ENCODE measurements at regions not wholly inside any gene's neighbourhood (a gene's known extent, or its start where the extent isn't known, plus 50 kb on each side); places are given as distances from the start of the nearest gene placed in this dataset.

DNA sequence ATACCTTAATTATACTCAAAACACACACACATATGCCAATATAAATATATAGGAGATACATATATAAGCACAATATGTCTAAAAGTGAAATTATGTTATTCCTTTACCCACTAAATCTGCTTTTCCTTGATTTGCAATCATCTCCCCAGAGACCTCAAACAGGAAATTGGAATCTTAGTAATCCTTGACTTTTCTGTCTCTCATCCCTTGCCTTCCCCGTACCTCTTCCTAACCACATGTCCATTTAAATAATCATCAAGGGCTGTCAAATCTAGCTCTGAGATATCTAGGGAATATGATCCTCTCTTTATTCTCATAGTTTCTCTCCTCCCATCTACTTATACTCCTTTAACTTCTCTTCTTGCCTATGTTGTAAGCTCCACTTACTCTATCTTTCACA is 336.6 kb downstream of the HGF start:
- no peak for TF ChIP-seq EZH2 (IDR thresholded peaks at IDR 0.05; ENCODE audit: insufficient read depth, poor library complexity, severe bottlenecking)
- no peak for TF ChIP-seq EZH2phosphoT487 (IDR thresholded peaks at IDR 0.05; ENCODE audit: insufficient read depth, low read depth)
- no peak for DNase-seq
- Histone ChIP-seq H3K27ac (no peak overlapping the region), H3K9me3 (ENCODE audit: low read depth) (no peaks in the 10 kb centered on the region), H3K36me3 (ENCODE audit: low read depth) (no peaks in the 10 kb centered on the region), H4K20me1 (ENCODE audit: insufficient read depth) (no peaks in the 10 kb centered on the region), H3K9me2 (ENCODE audit: insufficient read depth) (no peaks in the 10 kb centered on the region), H2AFZ (no peak overlapping the region), H3K9ac (no peak overlapping the region), H3K4me3 (no peak overlapping the region), H3K4me1 (ENCODE audit: insufficient read depth) (0 out of 2 replicates have a peak, but pooled peaks cover 5% of the 10 kb centered on the region), H3F3A (ENCODE audit: insufficient read depth) (no peaks in the 10 kb centered on the region), H3K4me2 (ENCODE audit: unreplicated experiment) (no peak overlapping the region), H3K27me3 (replicated peaks; ENCODE audit: insufficient read depth) (no peaks in the 10 kb centered on the region), H3K79me2 (ENCODE audit: insufficient read depth) (no peaks in the 10 kb centered on the region)
- in situ Hi-C loops (cut with MboI) = no loop called here
- WGBS, 2 experiments (ENCODE audit: low coverage in 1 of 2, low lambda C conversion rate in 2 of 2, missing lambda C conversion rate in 2 of 2) = 52 to 73% methylated on average over 1 of the region's 1 CpG

DNA sequence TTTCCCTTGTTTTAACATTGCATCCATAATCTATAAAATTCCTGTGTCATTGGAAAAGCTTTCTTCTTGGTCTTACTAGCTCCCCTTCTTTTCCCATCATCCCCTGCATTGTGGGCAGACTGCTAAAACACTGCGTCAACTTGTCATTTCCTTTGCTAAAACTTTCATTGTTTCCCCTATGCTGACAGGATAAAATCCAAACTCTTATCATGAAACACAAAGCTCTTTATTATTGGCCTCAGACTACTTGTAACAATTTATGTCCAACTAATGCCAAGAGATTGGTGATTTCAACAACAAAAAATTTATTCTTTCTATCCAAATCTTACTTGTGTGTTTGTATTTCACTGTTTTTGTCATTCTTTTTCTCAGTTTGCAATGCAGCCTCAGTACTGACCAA is 339.1 kb downstream of the HGF start:
- WGBS, 2 experiments (ENCODE audit: low coverage in 1 of 2, low lambda C conversion rate in 2 of 2, missing lambda C conversion rate in 2 of 2) = 81 to 92% methylated on average over 1 of the region's 1 CpG
- no peaks in the 10 kb centered on the region for H3K9me2 ChIP-seq (ENCODE audit: insufficient read depth)
- no peaks in the 10 kb centered on the region for H3K9me3 ChIP-seq (ENCODE audit: low read depth)
- no peak overlapping the region for H2AFZ ChIP-seq
- in situ Hi-C loops (cut with MboI) = no loop called here
- no peaks in the 10 kb centered on the region for H3F3A ChIP-seq (ENCODE audit: insufficient read depth)
- H3K4me3 ChIP-seq = no peak overlapping the region
- DNase-seq = no peak
- H3K27me3 ChIP-seq (replicated peaks; ENCODE audit: insufficient read depth) = no peaks in the 10 kb centered on the region
- no peak overlapping the region for H3K9ac ChIP-seq
- no peak overlapping the region for H3K4me2 ChIP-seq (ENCODE audit: unreplicated experiment)
- H3K79me2 ChIP-seq (ENCODE audit: insufficient read depth) = no peaks in the 10 kb centered on the region
- H3K4me1 ChIP-seq (ENCODE audit: insufficient read depth) = 0 out of 2 replicates have a peak, but pooled peaks cover 5% of the 10 kb centered on the region
- no peaks in the 10 kb centered on the region for H3K36me3 ChIP-seq (ENCODE audit: low read depth)
- H3K27ac ChIP-seq = no peak overlapping the region
- no peak for TF ChIP-seq EZH2phosphoT487 (IDR thresholded peaks at IDR 0.05; ENCODE audit: insufficient read depth, low read depth)
- TF ChIP-seq EZH2 (IDR thresholded peaks at IDR 0.05; ENCODE audit: insufficient read depth, poor library complexity, severe bottlenecking) = no peak
- H4K20me1 ChIP-seq (ENCODE audit: insufficient read depth) = no peaks in the 10 kb centered on the region

DNA sequence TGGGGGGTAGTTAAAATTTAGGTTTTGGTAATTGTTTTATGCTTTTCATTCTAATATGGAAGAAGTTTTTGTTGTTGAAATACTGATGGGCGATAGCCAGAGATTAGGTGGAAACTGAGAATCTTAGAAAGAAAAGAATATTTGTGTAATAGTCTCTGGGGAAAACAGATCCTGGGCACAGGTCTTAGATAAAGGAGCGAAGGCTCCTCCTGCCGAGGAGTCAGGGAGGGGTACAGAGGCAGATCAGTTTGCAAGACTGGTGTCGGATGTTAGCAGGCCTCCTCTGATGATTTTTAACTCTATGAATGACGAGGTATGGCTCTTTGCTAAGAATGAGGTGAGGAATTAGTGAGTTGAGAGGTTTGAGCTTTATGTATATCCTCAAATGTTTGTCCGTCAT is 339.7 kb downstream of the HGF start:
- no peaks in the 10 kb centered on the region for H4K20me1 ChIP-seq (ENCODE audit: insufficient read depth)
- no peaks in the 10 kb centered on the region for H3K9me3 ChIP-seq (ENCODE audit: low read depth)
- no peaks in the 10 kb centered on the region for H3K27me3 ChIP-seq (replicated peaks; ENCODE audit: insufficient read depth)
- no peaks in the 10 kb centered on the region for H3K79me2 ChIP-seq (ENCODE audit: insufficient read depth)
- DNase-seq = no peak
- no peaks in the 10 kb centered on the region for H3F3A ChIP-seq (ENCODE audit: insufficient read depth)
- H3K4me1 ChIP-seq (ENCODE audit: insufficient read depth) = 0 out of 2 replicates have a peak, but pooled peaks cover 5% of the 10 kb centered on the region
- no peak overlapping the region for H2AFZ ChIP-seq
- no peak overlapping the region for H3K4me2 ChIP-seq (ENCODE audit: unreplicated experiment)
- no peaks in the 10 kb centered on the region for H3K9me2 ChIP-seq (ENCODE audit: insufficient read depth)
- no peak overlapping the region for H3K9ac ChIP-seq
- no peak overlapping the region for H3K4me3 ChIP-seq
- WGBS, 2 experiments (ENCODE audit: low coverage in 1 of 2, low lambda C conversion rate in 2 of 2, missing lambda C conversion rate in 2 of 2) = 85 to 90% methylated on average over 6 of the region's 6 CpGs
- in situ Hi-C loops (cut with MboI) = no loop called here
- no peak overlapping the region for H3K27ac ChIP-seq
- H3K36me3 ChIP-seq (ENCODE audit: low read depth) = no peaks in the 10 kb centered on the region
- TF ChIP-seq EZH2phosphoT487 (IDR thresholded peaks at IDR 0.05; ENCODE audit: insufficient read depth, low read depth) = no peak
- TF ChIP-seq EZH2 (IDR thresholded peaks at IDR 0.05; ENCODE audit: insufficient read depth, poor library complexity, severe bottlenecking) = no peak

DNA sequence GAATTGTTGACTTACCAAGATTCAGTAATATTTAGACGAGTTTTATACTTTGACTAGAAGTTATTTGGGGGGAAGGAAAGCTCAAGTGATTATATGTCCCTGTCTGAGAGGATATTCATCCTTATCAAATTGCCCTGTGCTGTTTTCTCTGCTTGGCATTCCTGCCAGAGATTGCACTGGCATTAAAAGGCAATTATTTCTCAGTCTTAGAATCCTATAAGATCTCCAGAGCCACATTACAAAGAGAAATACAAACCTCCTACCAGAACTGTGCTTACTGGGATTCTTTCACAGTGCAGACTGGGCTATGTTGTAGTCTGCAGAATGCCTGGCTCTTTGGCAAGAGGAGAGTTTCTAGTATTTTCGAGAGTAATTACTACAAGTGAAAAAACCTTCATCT is 342.4 kb downstream of the HGF start:
- H3K27ac ChIP-seq = no peak overlapping the region
- no peaks in the 10 kb centered on the region for H3K36me3 ChIP-seq (ENCODE audit: low read depth)
- H3F3A ChIP-seq (ENCODE audit: insufficient read depth) = no peaks in the 10 kb centered on the region
- H3K27me3 ChIP-seq (replicated peaks; ENCODE audit: insufficient read depth) = no peaks in the 10 kb centered on the region
- 0 out of 2 replicates have a peak, but pooled peaks cover 5% of the 10 kb centered on the region for H3K4me1 ChIP-seq (ENCODE audit: insufficient read depth)
- H3K4me3 ChIP-seq = no peak overlapping the region
- no peaks in the 10 kb centered on the region for H3K9me2 ChIP-seq (ENCODE audit: insufficient read depth)
- in situ Hi-C loops (cut with MboI) = no loop called here
- no peak for DNase-seq
- no peaks in the 10 kb centered on the region for H3K9me3 ChIP-seq (ENCODE audit: low read depth)
- no peak overlapping the region for H3K9ac ChIP-seq
- H4K20me1 ChIP-seq (ENCODE audit: insufficient read depth) = no peaks in the 10 kb centered on the region
- 62 to 69% methylated on average over 2 of the region's 2 CpGs for WGBS, 2 experiments (ENCODE audit: low coverage in 1 of 2, low lambda C conversion rate in 2 of 2, missing lambda C conversion rate in 2 of 2)
- no peak for TF ChIP-seq EZH2phosphoT487 (IDR thresholded peaks at IDR 0.05; ENCODE audit: insufficient read depth, low read depth)
- TF ChIP-seq EZH2 (IDR thresholded peaks at IDR 0.05; ENCODE audit: insufficient read depth, poor library complexity, severe bottlenecking) = no peak
- no peak overlapping the region for H2AFZ ChIP-seq
- H3K79me2 ChIP-seq (ENCODE audit: insufficient read depth) = no peaks in the 10 kb centered on the region
- H3K4me2 ChIP-seq (ENCODE audit: unreplicated experiment) = no peak overlapping the region
